Upper lobe of left lung (tissue), 6 donors: ENCODE measurements at regions not wholly inside any gene's neighbourhood (a gene's known extent, or its start where the extent isn't known, plus 50 kb on each side); places are given as distances from the start of the nearest gene placed in this dataset.

Source experiments
- ATAC-seq, 2 donors: fragments of 200-7000 bp; cut with Tn5 transposase; one replicate each; pipeline ENCODE4 v1.9.1; 2022; ENCODE audit warnings: mild to moderate bottlenecking in 2 of 2, moderate library complexity in 2 of 2; ENCODE audit not compliant: low FRiP score in 2 of 2
- DNase-seq, 2 donors: peaks; one replicate each; pipeline ENCODE4 v3.0.0-alpha.2; 2019 to 2020
- H3K27ac ChIP-seq, 4 donors: fragments of 200-600 bp; sonication (generic); one replicate each; pipeline ENCODE4 v1.5.1; 2016 to 2019
- H3K27me3 ChIP-seq, 4 donors: fragments of 200-600 bp; sonication (generic); one replicate each; pipeline ENCODE4 v1.5.1; 2017 to 2019
- H3K36me3 ChIP-seq, 4 donors: fragments of 200-600 bp; sonication (generic); one replicate each; pipeline ENCODE4 v1.5.1; 2016 to 2019
- H3K4me1 ChIP-seq, 4 donors: fragments of 200-600 bp; sonication (generic); one replicate each; pipeline ENCODE4 v1.5.1; 2018 to 2019
- H3K4me3 ChIP-seq, 4 donors: fragments of 200-600 bp; sonication (generic); one replicate each; pipeline ENCODE4 v1.5.1; 2017 to 2019; ENCODE audit warnings: mild to moderate bottlenecking in 2 of 4, moderate library complexity in 1 of 4
- H3K9me3 ChIP-seq, 4 donors: fragments of 200-600 bp; sonication (generic); one replicate each; pipeline ENCODE4 v1.5.1; 2018 to 2019
- EP300 ChIP-seq, 4 donors: sonication (generic); formaldehyde crosslinking; IDR thresholded peaks; one replicate each; pipeline ENCODE4 v1.5.1; 2017; ENCODE audit warnings: antibody characterized with exemption in 4 of 4, control low read depth in 2 of 4
- POLR2A ChIP-seq, 4 donors: fragments of 450-650 bp; IDR thresholded peaks; one replicate each; pipeline ENCODE4 v1.5.1; 2016 to 2017; ENCODE audit warnings: antibody characterized with exemption in 4 of 4, mild to moderate bottlenecking in 2 of 4
- POLR2AphosphoS5 ChIP-seq, 2 donors: sonication (generic); formaldehyde crosslinking; IDR thresholded peaks; one replicate each; pipeline ENCODE4 v1.5.1; 2017; ENCODE audit warnings: antibody characterized with exemption in 2 of 2
- WGBS, 2 donors: methylation state at CpG; one replicate each; pipeline ENCODE4 v1.1.5; 2017 to 2018; 5-methylcytosine and 5-hydroxymethylcytosine counted together
- TF ChIP-seq, protein P1 (sequence below), 6 experiments: fragments of 450-650 bp in 4 of 6; fragments of 200-600 bp in 2 of 6; sonication (generic) in 2 of 6; IDR thresholded peaks; one replicate each; pipeline ENCODE4 v1.5.1; 2016 to 2019; ENCODE audit warnings: antibody characterized with exemption in 6 of 6
- donor health status: DM: no; HTN: no; CAD: no; lungs with moderate emphysema.
- donor health status: DM: no; HTN: yes; CAD: no; lungs with severe emphysema.

DNA sequence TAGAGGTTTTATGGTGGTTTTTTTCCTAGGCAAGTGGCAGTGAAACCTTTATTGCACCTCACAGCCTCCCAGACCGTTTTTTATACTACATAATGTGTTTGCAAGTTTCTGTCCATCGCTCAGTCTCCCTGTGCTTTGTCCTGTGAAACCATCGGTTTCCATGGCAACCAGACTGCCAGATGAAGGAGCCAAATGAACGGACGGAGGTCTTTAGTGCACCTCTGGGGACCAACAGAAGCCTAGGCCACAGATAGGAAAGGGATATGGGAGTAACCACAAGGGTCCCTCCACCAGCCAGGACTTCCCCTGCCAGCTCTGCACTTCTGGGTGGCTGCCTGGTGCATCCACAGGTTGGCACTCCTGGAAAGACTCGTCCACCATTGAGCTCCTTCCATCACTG is 165.0 kb downstream of the CHST1 start:
- no peaks in the 10 kb centered on the region for H3K36me3 ChIP-seq
- ATAC-seq (no peak), DNase-seq (no peak)
- H3K4me3 ChIP-seq, result no peak overlapping the region
- TF ChIP-seq, protein P1, sequence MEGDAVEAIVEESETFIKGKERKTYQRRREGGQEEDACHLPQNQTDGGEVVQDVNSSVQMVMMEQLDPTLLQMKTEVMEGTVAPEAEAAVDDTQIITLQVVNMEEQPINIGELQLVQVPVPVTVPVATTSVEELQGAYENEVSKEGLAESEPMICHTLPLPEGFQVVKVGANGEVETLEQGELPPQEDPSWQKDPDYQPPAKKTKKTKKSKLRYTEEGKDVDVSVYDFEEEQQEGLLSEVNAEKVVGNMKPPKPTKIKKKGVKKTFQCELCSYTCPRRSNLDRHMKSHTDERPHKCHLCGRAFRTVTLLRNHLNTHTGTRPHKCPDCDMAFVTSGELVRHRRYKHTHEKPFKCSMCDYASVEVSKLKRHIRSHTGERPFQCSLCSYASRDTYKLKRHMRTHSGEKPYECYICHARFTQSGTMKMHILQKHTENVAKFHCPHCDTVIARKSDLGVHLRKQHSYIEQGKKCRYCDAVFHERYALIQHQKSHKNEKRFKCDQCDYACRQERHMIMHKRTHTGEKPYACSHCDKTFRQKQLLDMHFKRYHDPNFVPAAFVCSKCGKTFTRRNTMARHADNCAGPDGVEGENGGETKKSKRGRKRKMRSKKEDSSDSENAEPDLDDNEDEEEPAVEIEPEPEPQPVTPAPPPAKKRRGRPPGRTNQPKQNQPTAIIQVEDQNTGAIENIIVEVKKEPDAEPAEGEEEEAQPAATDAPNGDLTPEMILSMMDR (IDR thresholded peaks at IDR 0.05), result no peak
- TF ChIP-seq POLR2A (IDR thresholded peaks at IDR 0.05) (no peak), POLR2AphosphoS5 (IDR thresholded peaks at IDR 0.05) (no peak), EP300 (IDR thresholded peaks at IDR 0.05) (no peak)
- no peaks in the 10 kb centered on the region for H3K4me1 ChIP-seq
- no peak overlapping the region for H3K27ac ChIP-seq
- no peaks in the 10 kb centered on the region for H3K9me3 ChIP-seq
- no peaks in the 10 kb centered on the region for H3K27me3 ChIP-seq
- WGBS, 2 donors, result 64 to 65% methylated on average over 6 of the region's 6 CpGs

DNA sequence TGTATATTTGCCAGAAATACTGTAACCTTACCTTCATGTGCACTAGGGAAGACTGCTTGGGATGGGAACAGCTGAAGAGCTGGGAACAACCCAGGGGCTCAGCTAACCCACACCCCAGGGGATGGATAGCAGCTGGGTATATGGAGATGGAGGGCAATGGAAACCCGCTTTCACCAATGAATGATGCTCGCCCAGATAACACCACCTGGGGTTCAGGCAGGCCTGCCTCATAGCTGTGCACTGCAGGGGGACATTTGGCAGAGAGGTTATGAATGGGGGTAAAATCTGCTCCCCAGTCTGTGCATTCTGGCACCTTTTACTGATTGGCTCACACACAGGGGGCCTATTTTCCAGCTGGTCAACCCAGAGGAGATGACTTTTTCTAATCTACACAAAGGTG is 170.7 kb downstream of the CHST1 start:
- TF ChIP-seq, protein P1 (IDR thresholded peaks at IDR 0.05), result no peak
- TF ChIP-seq POLR2A (IDR thresholded peaks at IDR 0.05) (no peak), EP300 (IDR thresholded peaks at IDR 0.05) (no peak), POLR2AphosphoS5 (IDR thresholded peaks at IDR 0.05) (no peak)
- ATAC-seq (peak in 1 of 2 donors; percentile 30), DNase-seq (no peak)
- Histone ChIP-seq H3K9me3 (no peaks in the 10 kb centered on the region), H3K36me3 (no peaks in the 10 kb centered on the region), H3K4me3 (no peak overlapping the region), H3K27me3 (no peaks in the 10 kb centered on the region), H3K4me1 (no peaks in the 10 kb centered on the region), H3K27ac (no peak overlapping the region)
- WGBS, 2 donors, result 85 to 92% methylated on average over 2 of the region's 2 CpGs

DNA sequence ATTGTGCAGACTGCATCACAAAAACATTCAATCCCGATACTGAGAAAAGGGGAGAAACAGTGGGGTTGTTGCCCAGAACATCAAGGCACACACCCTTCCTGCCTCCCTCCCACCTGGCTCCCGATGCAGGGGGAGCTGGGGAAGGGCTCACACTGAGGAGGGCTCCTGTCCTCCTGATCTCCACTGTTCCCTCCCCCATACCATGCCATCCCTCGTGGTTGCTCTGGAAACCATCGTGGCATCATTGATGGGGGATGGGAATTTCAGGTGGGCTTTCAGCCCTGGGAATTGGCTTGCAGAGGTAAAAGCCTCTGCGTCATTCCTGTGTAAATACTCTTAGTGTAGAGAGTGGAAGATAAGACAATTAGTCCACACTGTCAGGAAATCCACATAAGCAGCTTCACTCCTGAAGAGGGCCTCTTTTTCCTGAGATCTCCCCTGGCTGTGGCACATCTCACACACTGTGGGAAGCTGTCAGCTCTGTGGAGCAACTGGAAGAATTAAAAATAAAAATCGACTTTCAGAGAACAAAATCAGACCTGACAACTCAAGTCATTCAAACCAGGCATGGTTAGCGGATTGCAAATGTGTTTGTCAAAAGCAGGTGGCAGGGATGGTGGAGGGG is 176.0 kb downstream of the CHST1 start:
- H3K9me3 ChIP-seq, result no peaks in the 10 kb centered on the region
- no peaks in the 10 kb centered on the region for H3K27me3 ChIP-seq

DNA sequence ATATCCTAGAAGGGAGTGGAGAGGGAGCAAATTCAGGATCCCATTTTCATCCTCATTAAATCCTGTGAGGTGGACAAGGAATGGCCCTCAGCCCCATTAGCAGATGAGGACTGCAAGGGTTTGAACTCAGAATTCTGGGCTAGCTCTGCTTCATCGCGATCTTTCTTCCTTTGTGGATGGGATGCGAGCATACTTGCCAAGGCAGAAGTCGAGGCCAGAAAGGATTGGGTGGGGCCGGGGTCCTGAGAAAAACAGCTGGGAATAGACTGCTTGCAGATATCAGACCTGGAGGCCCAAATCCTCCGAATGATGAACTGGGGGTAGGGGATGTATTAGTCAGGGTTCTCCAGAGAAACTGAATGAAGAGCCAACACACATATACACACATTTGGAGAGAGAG is 179.0 kb downstream of the CHST1 start:
- H3K9me3 ChIP-seq, result no peaks in the 10 kb centered on the region
- H3K4me1 ChIP-seq, result no peaks in the 10 kb centered on the region
- WGBS, 2 donors, result 87 to 90% methylated on average over 6 of the region's 6 CpGs
- no peak overlapping the region for H3K27ac ChIP-seq
- H3K27me3 ChIP-seq, result no peaks in the 10 kb centered on the region
- TF ChIP-seq POLR2A (IDR thresholded peaks at IDR 0.05) (no peak), POLR2AphosphoS5 (IDR thresholded peaks at IDR 0.05) (no peak), EP300 (IDR thresholded peaks at IDR 0.05) (no peak)
- TF ChIP-seq, protein P1 (IDR thresholded peaks at IDR 0.05), result no peak
- DNase-seq, result no peak
- no peaks in the 10 kb centered on the region for H3K36me3 ChIP-seq
- no peak overlapping the region for H3K4me3 ChIP-seq
- ATAC-seq, result no peak

More for the DNA sequence above, 176.0 kb downstream of the CHST1 start:
- WGBS, 2 donors, result 42 to 47% methylated on average over 7 of the region's 7 CpGs
- no peak overlapping the region for H3K4me3 ChIP-seq
- H3K4me1 ChIP-seq, result no peaks in the 10 kb centered on the region
- DNase-seq (no peak), ATAC-seq (no peak)
- H3K36me3 ChIP-seq, result no peaks in the 10 kb centered on the region
- no peak for TF ChIP-seq POLR2A (IDR thresholded peaks at IDR 0.05)
- no peak overlapping the region for H3K27ac ChIP-seq

DNA sequence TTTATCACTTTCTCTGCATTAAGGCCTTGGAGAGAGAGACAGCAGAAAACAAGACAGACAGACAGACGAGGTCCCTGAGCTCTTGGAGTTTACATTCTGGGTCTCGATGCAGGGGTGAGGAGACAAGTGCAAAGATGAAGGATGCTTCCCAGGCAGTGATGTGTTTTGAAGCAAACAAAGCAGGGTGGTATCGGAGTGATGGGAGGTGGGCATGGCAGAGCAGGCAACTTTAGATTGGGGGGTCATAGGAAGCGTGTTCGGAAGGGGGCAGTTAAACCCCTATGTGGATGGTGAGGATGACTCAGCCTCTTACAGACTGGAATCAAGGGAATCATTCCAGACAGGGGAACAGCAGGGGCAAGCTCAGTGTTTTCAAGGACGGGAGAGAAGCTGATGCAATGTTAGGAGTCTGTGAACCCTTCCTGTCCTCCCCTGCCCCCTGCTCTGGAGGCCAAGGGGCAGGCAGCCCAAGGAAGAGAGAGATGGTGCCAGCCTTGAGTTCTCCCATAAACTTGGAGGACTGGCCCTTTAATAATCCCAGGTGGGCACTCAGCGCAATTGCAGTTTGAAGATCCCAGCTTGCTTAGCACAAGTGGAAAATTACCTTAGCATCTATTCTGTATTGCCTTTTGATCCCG is 180.2 kb downstream of the CHST1 start:
- Histone ChIP-seq H3K27ac (no peak overlapping the region), H3K36me3 (no peaks in the 10 kb centered on the region), H3K27me3 (no peaks in the 10 kb centered on the region), H3K9me3 (no peaks in the 10 kb centered on the region), H3K4me1 (no peaks in the 10 kb centered on the region), H3K4me3 (no peak overlapping the region)
- ATAC-seq (no peak), DNase-seq (no peak)
- TF ChIP-seq, protein P1 (IDR thresholded peaks at IDR 0.05), result no peak
- no peak for TF ChIP-seq POLR2A (IDR thresholded peaks at IDR 0.05)
- TF ChIP-seq POLR2AphosphoS5 (IDR thresholded peaks at IDR 0.05), result no peak
- TF ChIP-seq EP300 (IDR thresholded peaks at IDR 0.05), result no peak
- WGBS, 2 donors, result 76 to 79% methylated on average over 8 of the region's 8 CpGs
